ENCODE measurements at regions not wholly inside any gene's neighbourhood (a gene's known extent, or its start where the extent isn't known, plus 50 kb on each side); places are given as distances from the start of the nearest gene placed in this dataset.
A peak's percentile ranks its signal among the peaks of the same experiment; 100 is the strongest.

GRCh38 chr12:111212814-111213456 is 156.0 kb downstream of the PHETA1 start:
- intact Hi-C loops (cut with micrococcal nuclease; ENCODE audit: unreplicated experiment) = no loop called here
- POLR2A ChIA-PET = interaction anchor here (0.6 kb wide), 1 partner anchor 229 kb away, joined by 5 read pairs; no protein-coding TSS in a partner anchor
- 31% methylated on average over 12 of the region's 12 CpGs for WGBS (ENCODE audit: insufficient coverage, insufficient replicate concordance, low lambda C conversion rate, missing lambda C conversion rate)

GRCh38 chr12:111211910-111212757 is 156.8 kb downstream of the PHETA1 start:
- H3K4me3 ChIP-seq = no peak overlapping the region
- no TSS peak for BruUV-seq (replicated peaks)
- FAIRE-seq = no peak
- no peaks in the 10 kb centered on the region for H3K4me1 ChIP-seq (ENCODE audit: control insufficient read depth, insufficient read depth, low read length)
- no peak for ATAC-seq
- intact Hi-C loops (cut with micrococcal nuclease; ENCODE audit: unreplicated experiment) (no loop called here), in situ Hi-C loops (cut with MboI) (no loop called here)
- H3K27me3 ChIP-seq (replicated peaks in 1 of 2; ENCODE audit: control insufficient read depth in 2 of 2, insufficient read depth in 2 of 2, low read length in 1 of 2) = peaks cover 0 to 2% of the 10 kb centered on the region in 2 experiments; a peak in 2 of 4 replicates
- no peak overlapping the region for H2AFZ ChIP-seq (ENCODE audit: control insufficient read depth, low read depth, low read length)
- H3K4me2 ChIP-seq (ENCODE audit: control insufficient read depth, insufficient read depth) = no peak overlapping the region
- 18% methylated on average over 7 of the region's 7 CpGs for WGBS (ENCODE audit: insufficient coverage, insufficient replicate concordance, low lambda C conversion rate, missing lambda C conversion rate)
- H3K9me3 ChIP-seq (replicated peaks; ENCODE audit: control insufficient read depth, insufficient read depth, low read length) = no peaks in the 10 kb centered on the region
- no peak overlapping the region for H3K9ac ChIP-seq (ENCODE audit: control insufficient read depth, insufficient read depth, low read length)
- H3K27ac ChIP-seq (ENCODE audit: control insufficient read depth, insufficient read depth) = no peak overlapping the region
- no peaks in the 10 kb centered on the region for H3K36me3 ChIP-seq (ENCODE audit: control insufficient read depth in 2 of 2, insufficient read depth in 2 of 2, low read length in 1 of 2)
- CTCF ChIA-PET = no interaction called here
- SMC1A ChIA-PET (ENCODE audit: uncharacterized antibody, unreplicated experiment) = no interaction called here
- H3K79me2 ChIP-seq (ENCODE audit: control insufficient read depth, insufficient read depth, low read length) = no peaks in the 10 kb centered on the region
- no peaks in the 10 kb centered on the region for H4K20me1 ChIP-seq (ENCODE audit: control insufficient read depth, insufficient read depth)
- POLR2A ChIA-PET = no interaction called here
- DNase-seq (ENCODE audit: low read depth, low spot score) = no peak
- RAD21 ChIA-PET (ENCODE audit: unreplicated experiment) = no interaction called here
- TF ChIP-seq REST (IDR thresholded peaks at IDR 0.05; ENCODE audit: low read depth, low read length) = peak; percentile 85
- peak; percentile 9; the same call in 1 of the 2 replicates for TF ChIP-seq RAD21 (IDR thresholded peaks at IDR 0.05; ENCODE audit: insufficient read depth, low read depth, low read length)
- TF ChIP-seq EZH2 (IDR thresholded peaks at IDR 0.05; ENCODE audit: borderline replicate concordance, control insufficient read depth, low read depth, low read length) = no peak
- no peak for TF ChIP-seq ZBTB11 (CRISPR knock-in tag; IDR thresholded peaks at IDR 0.05)
- no peak for TF ChIP-seq FOS (IDR thresholded peaks at IDR 0.05; ENCODE audit: borderline replicate concordance, extremely low read depth, insufficient read length)

More at GRCh38 chr12:111212814-111213456, 156.0 kb downstream of the PHETA1 start:
- Histone ChIP-seq H3K36me3 (ENCODE audit: control insufficient read depth in 2 of 2, insufficient read depth in 2 of 2, low read length in 1 of 2) (no peaks in the 10 kb centered on the region), H3K4me2 (ENCODE audit: control insufficient read depth, insufficient read depth) (no peak overlapping the region), H3K27ac (ENCODE audit: control insufficient read depth, insufficient read depth) (no peak overlapping the region), H3K4me1 (ENCODE audit: control insufficient read depth, insufficient read depth, low read length) (no peaks in the 10 kb centered on the region), H3K27me3 (replicated peaks in 1 of 2; ENCODE audit: control insufficient read depth in 2 of 2, insufficient read depth in 2 of 2, low read length in 1 of 2) (peaks cover 0 to 2% of the 10 kb centered on the region in 2 experiments; a peak in 3 of 4 replicates), H4K20me1 (ENCODE audit: control insufficient read depth, insufficient read depth) (no peaks in the 10 kb centered on the region), H3K79me2 (ENCODE audit: control insufficient read depth, insufficient read depth, low read length) (no peaks in the 10 kb centered on the region), H3K4me3 (no peak overlapping the region), H3K9ac (ENCODE audit: control insufficient read depth, insufficient read depth, low read length) (no peak overlapping the region), H2AFZ (ENCODE audit: control insufficient read depth, low read depth, low read length) (no peak overlapping the region), H3K9me3 (replicated peaks; ENCODE audit: control insufficient read depth, insufficient read depth, low read length) (no peaks in the 10 kb centered on the region)
- in situ Hi-C loops (cut with MboI) = no loop called here
- BruUV-seq (replicated peaks) = no TSS peak
- CTCF ChIA-PET = no interaction called here
- RAD21 ChIA-PET (ENCODE audit: unreplicated experiment) = no interaction called here
- no peak for FAIRE-seq
- no peak for TF ChIP-seq RFX5 (IDR thresholded peaks at IDR 0.05; ENCODE audit: low read depth, low read length)
- ATAC-seq = no peak
- DNase-seq (ENCODE audit: low read depth, low spot score) = no peak
- SMC1A ChIA-PET (ENCODE audit: uncharacterized antibody, unreplicated experiment) = no interaction called here
